NCI-H345 (cell line): ENCODE measurements at regions not wholly inside any gene's neighbourhood (a gene's known extent, or its start where the extent isn't known, plus 50 kb on each side); places are given as distances from the start of the nearest gene placed in this dataset.
"Not testable (repeated sequence)": the region's sequence is repeated elsewhere in the genome, so short reads cannot be mapped to it uniquely, and the experiment has no call there.

ENCODE experiments used
- DNase-seq: peaks from one replicate; lab custom pipeline; 2025; lab: John Stamatoyannopoulos, UW

- no peak for DNase-seq
Observed at GRCh38 chr3:14252321-14253021, 73.9 kb downstream of the LSM3 start.

GRCh38 chr3:14253022-14253706 is 74.5 kb downstream of the LSM3 start:
- no peak for DNase-seq

- no peak for DNase-seq
Observed at GRCh38 chr3:14253707-14254382, 75.2 kb downstream of the LSM3 start.

GRCh38 chr3:14254812-14255702 is 76.4 kb downstream of the LSM3 start:
- no peak for DNase-seq

GRCh38 chr3:14256046-14256445 is 77.4 kb downstream of the LSM3 start:
- DNase-seq = no peak

GRCh38 chr3:14256561-14257342 is 78.1 kb downstream of the LSM3 start:
- peak; percentile 7 for DNase-seq

- no peak for DNase-seq
Observed at GRCh38 chr3:14258906-14259904, 80.6 kb downstream of the LSM3 start.

GRCh38 chr3:14260463-14260862 is 81.8 kb downstream of the LSM3 start:
- no peak for DNase-seq

- peak; percentile 60 for DNase-seq
Observed at GRCh38 chr3:14261229-14261628, 82.6 kb downstream of the LSM3 start.

GRCh38 chr3:14262212-14262611 is 83.6 kb downstream of the LSM3 start:
- DNase-seq = no peak

GRCh38 chr3:14262867-14263266 is 84.2 kb downstream of the LSM3 start:
- DNase-seq = no peak

GRCh38 chr3:14263317-14264005 is 84.8 kb downstream of the LSM3 start:
- DNase-seq = no peak

- peak; percentile 92 for DNase-seq
Observed at GRCh38 chr3:14265246-14265962, 86.8 kb downstream of the LSM3 start.

- no peak for DNase-seq
Observed at GRCh38 chr3:14266361-14266760, 87.7 kb downstream of the LSM3 start.

- DNase-seq = no peak
Observed at GRCh38 chr3:14267976-14268375, 89.4 kb downstream of the LSM3 start.

- DNase-seq = no peak
Observed at GRCh38 chr3:14268897-14269296, 90.3 kb downstream of the LSM3 start.

GRCh38 chr3:14272041-14272958 is 93.7 kb downstream of the LSM3 start:
- not testable (repeated sequence) for DNase-seq
